Suprapubic skin (tissue), 4 donors: ENCODE measurements at regions not wholly inside any gene's neighbourhood (a gene's known extent, or its start where the extent isn't known, plus 50 kb on each side); places are given as distances from the start of the nearest gene placed in this dataset.

ENCODE experiments used
- DNase-seq, 2 donors: peaks; one replicate each; pipeline ENCODE4 v3.0.0-alpha.2; 2019; ENCODE audit warnings: low spot score in 2 of 2
- H3K27ac ChIP-seq: fragments of 200-600 bp; sonication (generic); one replicate; pipeline ENCODE4 v1.5.1; 2019
- H3K27me3 ChIP-seq: fragments of 200-600 bp; sonication (generic); one replicate; pipeline ENCODE4 v1.5.1; 2019
- H3K36me3 ChIP-seq: fragments of 200-600 bp; sonication (generic); one replicate; pipeline ENCODE4 v1.5.1; 2019
- H3K4me1 ChIP-seq: fragments of 200-600 bp; sonication (generic); one replicate; pipeline ENCODE4 v1.5.1; 2019
- H3K4me3 ChIP-seq: fragments of 200-600 bp; sonication (generic); one replicate; pipeline ENCODE4 v1.5.1; 2019; ENCODE audit warnings: mild to moderate bottlenecking
- H3K9me3 ChIP-seq: fragments of 200-600 bp; sonication (generic); one replicate; pipeline ENCODE4 v1.5.1; 2019
- EP300 ChIP-seq: sonication (generic); formaldehyde crosslinking; IDR thresholded peaks from one replicate; pipeline ENCODE4 v1.6.1; 2017; ENCODE audit warnings: antibody characterized with exemption
- POLR2A ChIP-seq, 2 donors: fragments of 450-650 bp; IDR thresholded peaks; one replicate each; pipeline ENCODE4 v1.6.1; 2017; ENCODE audit warnings: antibody characterized with exemption in 2 of 2, mild to moderate bottlenecking in 2 of 2, moderate library complexity in 2 of 2
- POLR2AphosphoS5 ChIP-seq, 3 donors: sonication (generic); formaldehyde crosslinking; IDR thresholded peaks; one replicate each; pipeline ENCODE4 v1.6.1; 2017; ENCODE audit warnings: antibody characterized with exemption in 3 of 3
- WGBS: methylation state at CpG from one replicate; pipeline ENCODE4 v1.1.5; 2018; 5-methylcytosine and 5-hydroxymethylcytosine counted together
- TF ChIP-seq, protein P1 (sequence below), 2 donors: fragments of 200-600 bp in 1 of 2; fragments of 450-650 bp in 1 of 2; sonication (generic) in 1 of 2; IDR thresholded peaks; one replicate each; pipeline ENCODE4 v1.5.1; 2016 to 2019; ENCODE audit warnings: antibody characterized with exemption in 2 of 2, mild to moderate bottlenecking in 1 of 2, moderate library complexity in 1 of 2

GRCh38 chr14:86540636-86541247 is 1010.8 kb downstream of the FLRT2 start:
- H3K4me1 ChIP-seq, result peaks cover 5% of the 10 kb centered on the region
- TF ChIP-seq, protein P1, sequence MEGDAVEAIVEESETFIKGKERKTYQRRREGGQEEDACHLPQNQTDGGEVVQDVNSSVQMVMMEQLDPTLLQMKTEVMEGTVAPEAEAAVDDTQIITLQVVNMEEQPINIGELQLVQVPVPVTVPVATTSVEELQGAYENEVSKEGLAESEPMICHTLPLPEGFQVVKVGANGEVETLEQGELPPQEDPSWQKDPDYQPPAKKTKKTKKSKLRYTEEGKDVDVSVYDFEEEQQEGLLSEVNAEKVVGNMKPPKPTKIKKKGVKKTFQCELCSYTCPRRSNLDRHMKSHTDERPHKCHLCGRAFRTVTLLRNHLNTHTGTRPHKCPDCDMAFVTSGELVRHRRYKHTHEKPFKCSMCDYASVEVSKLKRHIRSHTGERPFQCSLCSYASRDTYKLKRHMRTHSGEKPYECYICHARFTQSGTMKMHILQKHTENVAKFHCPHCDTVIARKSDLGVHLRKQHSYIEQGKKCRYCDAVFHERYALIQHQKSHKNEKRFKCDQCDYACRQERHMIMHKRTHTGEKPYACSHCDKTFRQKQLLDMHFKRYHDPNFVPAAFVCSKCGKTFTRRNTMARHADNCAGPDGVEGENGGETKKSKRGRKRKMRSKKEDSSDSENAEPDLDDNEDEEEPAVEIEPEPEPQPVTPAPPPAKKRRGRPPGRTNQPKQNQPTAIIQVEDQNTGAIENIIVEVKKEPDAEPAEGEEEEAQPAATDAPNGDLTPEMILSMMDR (IDR thresholded peaks at IDR 0.05), result no peak
- TF ChIP-seq POLR2A (IDR thresholded peaks at IDR 0.05), result no peak
- no peak for TF ChIP-seq EP300
- no peaks in the 10 kb centered on the region for H3K36me3 ChIP-seq
- no peak overlapping the region for H3K4me3 ChIP-seq
- H3K27me3 ChIP-seq, result no peaks in the 10 kb centered on the region
- no peaks in the 10 kb centered on the region for H3K9me3 ChIP-seq
- H3K27ac ChIP-seq, result no peak overlapping the region
- no peak for DNase-seq
- WGBS, result 24% methylated on average over 6 of the region's 6 CpGs

DNA sequence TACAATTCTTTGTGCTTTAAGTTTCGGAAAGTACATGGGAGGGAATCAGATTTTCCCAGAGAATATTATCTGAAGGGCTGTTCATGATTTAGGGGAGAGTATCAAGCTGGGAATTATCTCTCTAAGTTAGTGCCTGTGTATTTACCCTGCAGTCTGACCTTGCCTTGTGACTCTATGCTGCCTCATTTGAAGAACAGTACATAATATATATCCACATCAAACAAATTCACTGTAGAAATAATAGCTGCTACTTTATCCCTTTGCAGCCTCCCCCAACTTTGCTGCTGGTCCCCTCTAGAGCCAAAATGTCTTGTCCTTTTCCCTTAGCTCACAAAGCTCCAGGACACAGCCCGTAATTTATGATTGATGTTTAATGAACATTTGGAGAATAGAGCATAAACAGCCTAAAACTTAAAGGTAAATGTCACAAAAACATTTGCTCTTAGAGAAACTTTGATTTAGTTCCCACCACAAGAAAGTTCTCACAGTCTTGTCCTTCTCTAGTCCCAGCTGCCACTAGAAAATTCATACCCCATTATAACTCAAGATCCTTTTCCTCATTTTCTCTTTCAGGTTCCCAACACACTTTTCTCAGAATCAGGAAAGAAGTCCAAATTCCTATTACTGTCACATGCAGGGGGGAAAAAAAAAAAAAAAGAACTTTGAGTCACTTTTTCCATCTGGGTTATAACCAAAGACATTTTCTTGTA is 1009.6 kb downstream of the FLRT2 start:
- Histone ChIP-seq H3K36me3 (no peaks in the 10 kb centered on the region), H3K4me3 (no peak overlapping the region), H3K4me1 (peaks cover 5% of the 10 kb centered on the region), H3K27me3 (no peaks in the 10 kb centered on the region), H3K27ac (no peak overlapping the region), H3K9me3 (no peaks in the 10 kb centered on the region)
- DNase-seq, result no peak
- 78% methylated on average over 2 of the region's 2 CpGs for WGBS
- TF ChIP-seq POLR2AphosphoS5 (IDR thresholded peaks at IDR 0.05) (no peak), POLR2A (IDR thresholded peaks at IDR 0.05) (no peak), EP300 (no peak)
- TF ChIP-seq, protein P1 (IDR thresholded peaks at IDR 0.05), result no peak

DNA sequence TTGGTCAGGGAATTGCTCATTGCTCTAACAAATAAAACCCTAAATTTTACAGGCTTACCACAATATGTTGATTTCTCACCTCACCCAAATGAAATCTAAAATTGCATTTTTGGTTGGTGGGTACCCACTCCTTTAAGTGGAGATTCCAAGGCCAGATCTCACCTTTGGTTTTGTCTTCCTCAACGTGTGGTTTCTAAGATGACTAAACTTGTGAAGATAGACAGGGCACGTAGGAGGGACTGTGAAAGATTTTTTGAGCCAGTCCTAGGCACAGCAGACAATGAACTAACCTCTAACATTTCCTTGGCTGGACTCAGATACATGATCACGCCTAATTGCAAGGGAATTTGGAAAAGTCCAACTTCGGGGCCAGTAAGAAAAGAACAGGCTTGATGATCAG is 1003.9 kb downstream of the FLRT2 start:
- Histone ChIP-seq H3K36me3 (no peaks in the 10 kb centered on the region), H3K4me1 (no peaks in the 10 kb centered on the region), H3K27ac (no peak overlapping the region), H3K27me3 (no peaks in the 10 kb centered on the region), H3K9me3 (no peaks in the 10 kb centered on the region), H3K4me3 (no peak overlapping the region)
- no peak for DNase-seq
- 85% methylated on average over 4 of the region's 4 CpGs for WGBS
- TF ChIP-seq POLR2AphosphoS5 (IDR thresholded peaks at IDR 0.05), result no peak
- TF ChIP-seq EP300, result no peak
- TF ChIP-seq POLR2A (IDR thresholded peaks at IDR 0.05), result no peak
- TF ChIP-seq, protein P1 (IDR thresholded peaks at IDR 0.05), result no peak

GRCh38 chr14:86532219-86532618 is 1002.3 kb downstream of the FLRT2 start:
- no peak overlapping the region for H3K27ac ChIP-seq
- TF ChIP-seq EP300, result no peak
- TF ChIP-seq POLR2AphosphoS5 (IDR thresholded peaks at IDR 0.05), result no peak
- no peak for TF ChIP-seq POLR2A (IDR thresholded peaks at IDR 0.05)
- TF ChIP-seq, protein P1 (IDR thresholded peaks at IDR 0.05), result no peak
- no peaks in the 10 kb centered on the region for H3K4me1 ChIP-seq
- no peaks in the 10 kb centered on the region for H3K36me3 ChIP-seq
- H3K9me3 ChIP-seq, result no peaks in the 10 kb centered on the region
- H3K4me3 ChIP-seq, result no peak overlapping the region
- no peaks in the 10 kb centered on the region for H3K27me3 ChIP-seq
- no peak for DNase-seq

DNA sequence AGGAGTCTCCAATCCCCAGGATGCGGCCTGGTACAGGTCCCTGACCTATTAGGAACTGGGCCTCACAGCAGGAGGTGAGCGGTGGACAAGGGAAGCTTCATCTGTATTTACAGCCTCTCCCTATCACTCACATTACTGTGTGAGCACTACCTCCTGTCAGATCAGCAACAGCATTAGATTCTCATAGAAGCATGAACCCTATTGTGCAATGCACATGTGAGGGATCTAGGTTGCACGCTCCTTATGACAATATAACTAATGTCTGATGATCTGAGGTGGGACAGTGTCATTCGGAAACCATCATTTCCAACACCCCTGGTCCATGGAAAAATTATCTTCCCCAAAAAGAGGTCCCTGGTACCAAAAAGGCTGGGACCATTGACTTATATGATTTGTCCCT is 1000.5 kb downstream of the FLRT2 start:
- no peak for DNase-seq

More for the DNA sequence above, 1000.5 kb downstream of the FLRT2 start:
- no peaks in the 10 kb centered on the region for H3K9me3 ChIP-seq
- no peaks in the 10 kb centered on the region for H3K4me1 ChIP-seq
- TF ChIP-seq POLR2A (IDR thresholded peaks at IDR 0.05) (no peak), POLR2AphosphoS5 (IDR thresholded peaks at IDR 0.05) (no peak), EP300 (no peak)
- TF ChIP-seq, protein P1 (IDR thresholded peaks at IDR 0.05), result no peak
- H3K36me3 ChIP-seq, result no peaks in the 10 kb centered on the region
- WGBS, result 96% methylated on average over 4 of the region's 4 CpGs
- H3K27ac ChIP-seq, result no peak overlapping the region
- no peak overlapping the region for H3K4me3 ChIP-seq
- no peaks in the 10 kb centered on the region for H3K27me3 ChIP-seq
